PC-3 (cell line): ENCODE measurements at regions not wholly inside any gene's neighbourhood (a gene's known extent, or its start where the extent isn't known, plus 50 kb on each side); places are given as distances from the start of the nearest gene placed in this dataset.

Experiments
- ATAC-seq: fragments of 200-7000 bp; cut with Tn5 transposase; 2 replicates; pipeline ENCODE4 v1.9.1; 2020; ENCODE audit warnings: mild to moderate bottlenecking, moderate library complexity
- BruUV-seq: library from RNA; stranded (reverse); fragments of 400-500 nt; replicated peaks from 2 replicates; lab custom pipeline; 2021; lab: Mats Ljungman, UMichigan
- CTCF ChIA-PET: fragments of 300-600 bp; sonication (Branson Sonifier 250); formaldehyde crosslinking; loops from one replicate; lab custom pipeline; 2022; ENCODE audit warnings: antibody characterized with exemption; lab: Charles Lee
- POLR2A ChIA-PET: fragments of 300-600 bp; sonication (Branson Sonifier 250); formaldehyde crosslinking; loops from one replicate; lab custom pipeline; 2022; ENCODE audit warnings: antibody characterized with exemption; ENCODE audit not compliant: unreplicated experiment; lab: Charles Lee
- DNase-seq: peaks from one replicate; pipeline ENCODE4 v3.0.0-alpha.2; 2015
- H2AFZ ChIP-seq: fragments of 300-600 bp; sonication (generic); 2 replicates; pipeline ENCODE4 v1.6.0; 2016; ENCODE audit warnings: antibody characterized with exemption, low read length
- H3F3A ChIP-seq: fragments of 300-600 bp; sonication (generic); one replicate; pipeline ENCODE4 v1.6.0; 2017; ENCODE audit warnings: antibody characterized with exemption, low read length, control low read depth, mild to moderate bottlenecking; ENCODE audit not compliant: unreplicated experiment
- H3K27ac ChIP-seq: fragments of 300-600 bp; sonication (generic); 2 replicates; pipeline ENCODE4 v1.5.1; 2016; ENCODE audit warnings: mild to moderate bottlenecking, low read length
- H3K27me3 ChIP-seq: fragments of 300-600 bp; sonication (generic); 2 replicates; pipeline ENCODE4 v1.6.1; 2016; ENCODE audit warnings: low read length, mixed read lengths
- H3K36me3 ChIP-seq: fragments of 300-600 bp; sonication (generic); 2 replicates; pipeline ENCODE4 v1.6.1; 2016; ENCODE audit warnings: low read depth, mixed run types, low read length, mixed read lengths
- H3K4me1 ChIP-seq: fragments of 300-600 bp; sonication (generic); 2 replicates; pipeline ENCODE4 v1.5.1; 2016; ENCODE audit warnings: low read length; ENCODE audit not compliant: insufficient read depth
- H3K4me2 ChIP-seq: fragments of 300-600 bp; sonication (generic); 2 replicates; pipeline ENCODE4 v1.6.0; 2016; ENCODE audit warnings: low read length
- H3K4me3 ChIP-seq: fragments of 300-600 bp; sonication (generic); 2 replicates; pipeline ENCODE4 v1.5.1; 2016; ENCODE audit warnings: mild to moderate bottlenecking, low read length, mixed read lengths
- H3K79me2 ChIP-seq: fragments of 300-600 bp; sonication (generic); 2 replicates; pipeline ENCODE4 v1.6.1; 2017; ENCODE audit warnings: low read length, mixed read lengths
- H3K9ac ChIP-seq: fragments of 300-600 bp; sonication (generic); 2 replicates; pipeline ENCODE4 v1.6.0; 2016; ENCODE audit warnings: mild to moderate bottlenecking, low read length
- H3K9me2 ChIP-seq: fragments of 300-600 bp; sonication (generic); replicated peaks from 2 replicates; pipeline ENCODE4 v1.6.1; 2016; ENCODE audit warnings: mixed run types, low read length, mixed read lengths
- H3K9me3 ChIP-seq: fragments of 300-600 bp; sonication (generic); 2 replicates; pipeline ENCODE4 v1.6.1; 2016; ENCODE audit warnings: low read length, mixed read lengths
- H4K20me1 ChIP-seq: fragments of 300-600 bp; sonication (generic); 2 replicates; pipeline ENCODE4 v1.6.1; 2016; ENCODE audit warnings: low read length, mixed read lengths
- CTCF ChIP-seq: fragments of 300-600 bp; sonication (generic); conservative IDR thresholded peaks from 2 replicates; pipeline ENCODE4 v1.5.1; 2017; ENCODE audit warnings: antibody characterized with exemption, low read depth, mild to moderate bottlenecking, low read length
- EZH2 ChIP-seq: fragments of 300-600 bp; sonication (generic); IDR thresholded peaks from one replicate; pipeline ENCODE4 v1.6.1; 2017; ENCODE audit warnings: antibody characterized with exemption, mild to moderate bottlenecking, low read length; ENCODE audit not compliant: unreplicated experiment
- EZH2phosphoT487 ChIP-seq: fragments of 300-600 bp; sonication (generic); IDR thresholded peaks from 2 replicates; pipeline ENCODE4 v1.6.1; 2018; ENCODE audit warnings: mild to moderate bottlenecking, antibody characterized with exemption, low read length, borderline replicate concordance
- intact Hi-C: fragments of 100-400 bp; cut with micrococcal nuclease; formaldehyde crosslinking; loops from 2 replicates; pipeline ENCODE4 v1.9.0; 2023

DNA sequence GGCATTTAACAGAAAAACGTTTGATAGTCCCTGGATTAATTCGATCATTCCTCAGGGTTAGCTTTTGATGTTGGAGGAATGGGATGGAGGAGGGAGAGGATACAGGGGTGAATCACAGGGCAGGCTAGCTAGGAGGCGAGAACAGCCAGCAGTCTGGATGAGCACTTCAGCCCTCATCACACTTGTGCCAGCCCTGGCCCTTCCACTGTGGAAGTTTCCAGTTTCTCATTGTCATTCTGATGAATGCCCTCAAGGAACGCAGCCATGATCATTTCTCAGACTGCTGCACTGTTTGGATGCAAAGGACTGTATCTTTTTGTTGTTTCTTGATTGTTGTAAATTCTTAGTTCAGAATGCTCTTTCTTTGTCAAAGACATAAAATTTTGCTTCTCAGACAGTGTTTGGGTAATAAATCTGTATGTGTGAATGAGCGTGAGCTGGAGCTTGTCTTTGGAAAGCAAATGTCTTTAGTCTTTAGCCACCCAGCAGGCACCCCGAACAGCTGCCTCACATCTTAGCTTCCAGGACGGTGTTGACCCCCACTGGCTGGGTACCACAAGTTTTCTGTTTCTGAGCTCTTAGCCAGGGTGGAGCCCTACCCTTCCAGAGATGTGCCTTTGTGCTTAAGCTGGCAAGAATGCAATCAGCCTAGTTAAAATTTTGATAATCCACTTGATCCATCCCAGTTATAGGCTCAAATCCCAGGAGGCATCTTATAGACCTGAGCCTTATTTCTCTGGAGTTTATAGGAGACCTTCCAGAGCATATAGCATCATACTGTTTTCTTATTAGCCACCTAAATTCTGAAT lies 121.1 kb downstream of the PDCD6IP start:
- Histone ChIP-seq H3F3A (no peaks in the 10 kb centered on the region), H2AFZ (no peak overlapping the region), H3K4me2 (no peak overlapping the region), H3K9me2 (no peaks in the 10 kb centered on the region), H3K36me3 (no peaks in the 10 kb centered on the region), H3K9ac (no peak overlapping the region), H3K9me3 (no peaks in the 10 kb centered on the region), H3K27ac (no peak overlapping the region), H3K4me3 (no peak overlapping the region), H4K20me1 (no peaks in the 10 kb centered on the region), H3K27me3 (0 out of 2 replicates have a peak, but pooled peaks cover under 1% of the 10 kb centered on the region), H3K4me1 (no peaks in the 10 kb centered on the region), H3K79me2 (no peaks in the 10 kb centered on the region)
- intact Hi-C loops: no loop called here
- ATAC-seq (no peak), DNase-seq (no peak)
- BruUV-seq: no TSS peak
- ChIA-PET POLR2A (no interaction called here), CTCF (no interaction called here)
- TF ChIP-seq EZH2 (no peak), CTCF (no peak), EZH2phosphoT487 (no peak)

- no peaks in the 10 kb centered on the region for H3K9me2 ChIP-seq
- H3F3A ChIP-seq: no peaks in the 10 kb centered on the region
- DNase-seq (no peak), ATAC-seq (no peak)
- no peaks in the 10 kb centered on the region for H3K79me2 ChIP-seq
- no peaks in the 10 kb centered on the region for H3K9me3 ChIP-seq
- no peak overlapping the region for H3K9ac ChIP-seq
- intact Hi-C loops: no loop called here
- no peak overlapping the region for H2AFZ ChIP-seq
- CTCF ChIA-PET: no interaction called here
- H3K4me3 ChIP-seq: no peak overlapping the region
- POLR2A ChIA-PET: no interaction called here
- H3K27me3 ChIP-seq: peaks cover 11% of the 10 kb centered on the region
- no peak overlapping the region for H3K4me2 ChIP-seq
- H3K4me1 ChIP-seq: no peaks in the 10 kb centered on the region
- H3K27ac ChIP-seq: no peak overlapping the region
- TF ChIP-seq EZH2 (no peak), CTCF (no peak), EZH2phosphoT487 (no peak)
- no peaks in the 10 kb centered on the region for H4K20me1 ChIP-seq
- BruUV-seq: no TSS peak
- no peaks in the 10 kb centered on the region for H3K36me3 ChIP-seq
Measured at GRCh38 chr3:33920511-33920910, 122.1 kb downstream of the PDCD6IP start.

DNA sequence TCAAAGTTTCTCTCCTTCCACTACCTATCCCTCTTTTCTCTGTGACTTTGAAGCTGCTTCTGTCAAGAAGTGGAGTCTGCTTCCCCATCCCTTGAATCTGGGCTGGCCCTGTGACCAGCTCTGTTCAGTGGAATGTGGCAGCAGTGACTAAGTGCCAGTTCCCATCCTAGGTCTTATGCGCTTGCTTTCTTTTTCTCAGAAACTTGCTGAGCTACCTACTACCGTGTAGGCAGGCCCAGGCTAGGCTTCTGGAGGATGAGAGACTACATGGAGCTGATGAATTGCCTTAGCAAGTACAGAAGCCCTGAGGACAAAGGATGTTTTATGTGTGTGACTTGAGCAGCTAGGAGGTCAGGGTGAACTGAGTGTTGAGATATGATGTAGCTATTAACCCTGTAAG lies 123.2 kb downstream of the PDCD6IP start:
- no peak overlapping the region for H2AFZ ChIP-seq
- H3K9ac ChIP-seq: no peak overlapping the region
- no peaks in the 10 kb centered on the region for H3K79me2 ChIP-seq
- H3F3A ChIP-seq: no peaks in the 10 kb centered on the region
- no peak for ATAC-seq
- BruUV-seq: no TSS peak
- POLR2A ChIA-PET: interaction anchor here (0.6 kb wide), 1 partner anchor 28 kb away, joined by 3 read pairs; no protein-coding TSS in a partner anchor
- no peaks in the 10 kb centered on the region for H3K9me2 ChIP-seq
- peaks cover 19% of the 10 kb centered on the region for H3K27me3 ChIP-seq
- no peaks in the 10 kb centered on the region for H4K20me1 ChIP-seq
- intact Hi-C loops: no loop called here
- no peak for TF ChIP-seq CTCF
- TF ChIP-seq EZH2: no peak
- no peak for TF ChIP-seq EZH2phosphoT487
- no peak overlapping the region for H3K27ac ChIP-seq
- no peaks in the 10 kb centered on the region for H3K9me3 ChIP-seq
- CTCF ChIA-PET: no interaction called here
- no peak for DNase-seq
- H3K4me1 ChIP-seq: no peaks in the 10 kb centered on the region
- H3K4me3 ChIP-seq: no peak overlapping the region
- H3K36me3 ChIP-seq: no peaks in the 10 kb centered on the region
- H3K4me2 ChIP-seq: no peak overlapping the region
